CD4-positive, alpha-beta T cell (primary cell): ENCODE measurements at regions not wholly inside any gene's neighbourhood (a gene's known extent, or its start where the extent isn't known, plus 50 kb on each side); places are given as distances from the start of the nearest gene placed in this dataset.

Experiments used
- ATAC-seq: fragments of 200-7000 bp; cut with Tn5 transposase; one replicate; pipeline ENCODE4 v1.10.0; 2022; ENCODE audit warnings: mild to moderate bottlenecking; ENCODE audit not compliant: poor library complexity
- CTCF ChIA-PET: fragments of 350-600 bp; sonication (Branson Sonifier 250); formaldehyde crosslinking; loops from one replicate; lab custom pipeline; 2021; ENCODE audit warnings: antibody characterized with exemption, inconsistent platforms; lab: Charles Lee
- POLR2A ChIA-PET: fragments of 350-600 bp; sonication (Branson Sonifier 250); formaldehyde crosslinking; loops from one replicate; lab custom pipeline; 2021; ENCODE audit warnings: antibody characterized with exemption, inconsistent platforms; lab: Charles Lee
- DNase-seq, 14 experiments: peaks; one replicate each; pipeline ENCODE4 v3.0.0-alpha.2; 2013 to 2020; ENCODE audit warnings: mixed read lengths in 2 of 14
- H3K27ac ChIP-seq, 2 donors: one replicate each; pipeline versions ENCODE4 v1.5.1 to v1.7.0; 2013; ENCODE audit warnings: low read length in 2 of 2, low read depth in 1 of 2, mild to moderate bottlenecking in 1 of 2
- H3K27me3 ChIP-seq, 2 experiments: 1 replicate in 1 of 2; 2 replicates in 1 of 2; pipeline versions ENCODE4 v1.6.1 to v1.7.0; 2013; ENCODE audit warnings: low read length in 2 of 2, control low read depth in 1 of 2, mild to moderate bottlenecking in 1 of 2, moderate library complexity in 1 of 2; ENCODE audit not compliant: insufficient read depth in 2 of 2, control insufficient read depth in 1 of 2
- H3K36me3 ChIP-seq: one replicate; pipeline ENCODE4 v1.6.1; 2013; ENCODE audit warnings: low read length, control low read depth; ENCODE audit not compliant: insufficient read depth
- H3K4me1 ChIP-seq: one replicate; pipeline ENCODE4 v1.6.1; 2013; ENCODE audit warnings: low read length, control low read depth; ENCODE audit not compliant: insufficient read depth
- H3K4me3 ChIP-seq: one replicate; pipeline ENCODE4 v1.5.1; 2013; ENCODE audit warnings: mild to moderate bottlenecking, low read length, moderate library complexity
- H3K9me3 ChIP-seq, 2 experiments: 1 replicate in 1 of 2; 2 replicates in 1 of 2; pipeline versions ENCODE4 v1.6.1 to v1.7.0; 2013; ENCODE audit warnings: low read length in 2 of 2, mild to moderate bottlenecking in 2 of 2, control low read depth in 1 of 2, moderate library complexity in 1 of 2; ENCODE audit not compliant: control insufficient read depth in 1 of 2, insufficient read depth in 1 of 2
- H3K27ac Mint-ChIP-seq: one replicate; pipeline ENCODE4 v1.8.0; 2020; ENCODE audit warnings: mixed read lengths
- H3K27me3 Mint-ChIP-seq: one replicate; pipeline ENCODE4 v1.8.0; 2021; ENCODE audit warnings: mixed read lengths
- H3K36me3 Mint-ChIP-seq: one replicate; pipeline ENCODE4 v1.8.0; 2021; ENCODE audit warnings: low read depth, mixed read lengths
- H3K4me1 Mint-ChIP-seq: one replicate; pipeline ENCODE4 v1.8.0; 2021; ENCODE audit warnings: low read depth, mixed read lengths
- H3K4me3 Mint-ChIP-seq: one replicate; pipeline ENCODE4 v1.8.0; 2020; ENCODE audit warnings: mild to moderate bottlenecking, mixed read lengths
- H3K9me3 Mint-ChIP-seq: one replicate; pipeline ENCODE4 v1.8.0; 2020; ENCODE audit warnings: mixed read lengths
- CTCF ChIP-seq: fragments of 200-600 bp; IDR thresholded peaks from one replicate; pipeline ENCODE4 v1.8.0; 2022; ENCODE audit warnings: antibody characterized with exemption, mild to moderate bottlenecking
- intact Hi-C, 2 experiments: fragments of 100-400 bp; cut with DNase I in 1 of 2; cut with micrococcal nuclease in 1 of 2; formaldehyde crosslinking; loops; one replicate each; pipeline versions ENCODE4 v1.15.1 to v1.9.0; 2023 to 2025; cut with DNase I, micrococcal nuclease

GRCh38 chr5:115068239-115069086, 101.2 kb downstream of the TRIM36 start:
- intact Hi-C loops = no loop called here

GRCh38 chr5:115064380-115064779, 105.3 kb downstream of the TRIM36 start:
- Histone ChIP-seq H3K27ac (no peak overlapping the region), H3K4me1 (peaks cover 8% of the 10 kb centered on the region), H3K4me3 (no peak overlapping the region), H3K9me3 (no peaks in the 10 kb centered on the region), H3K36me3 (no peaks in the 10 kb centered on the region), H3K27me3 (peaks cover 0 to 1% of the 10 kb centered on the region in 2 experiments)
- Mint-ChIP-seq H3K4me3 (no peak overlapping the region), H3K4me1 (no peaks in the 10 kb centered on the region), H3K27me3 (peaks cover 8% of the 10 kb centered on the region), H3K27ac (no peak overlapping the region), H3K9me3 (no peaks in the 10 kb centered on the region), H3K36me3 (no peaks in the 10 kb centered on the region)
- DNase-seq (no peak), ATAC-seq (no peak)
- intact Hi-C loops = no loop called here
- POLR2A ChIA-PET = no interaction called here
- CTCF ChIA-PET = no interaction called here
- TF ChIP-seq CTCF = no peak

More at GRCh38 chr5:115068239-115069086, 101.2 kb downstream of the TRIM36 start:
- ATAC-seq (no peak), DNase-seq (peak in 3 of 14 experiments; percentile 41 to 59 (median 48))
- POLR2A ChIA-PET = no interaction called here
- Histone ChIP-seq H3K27me3 (peaks cover 0 to 3% of the 10 kb centered on the region in 2 experiments), H3K36me3 (no peaks in the 10 kb centered on the region), H3K4me3 (peak overlapping the region; percentile 22), H3K27ac (no peak overlapping the region), H3K4me1 (peaks cover 8% of the 10 kb centered on the region), H3K9me3 (no peaks in the 10 kb centered on the region)
- H3K27ac Mint-ChIP-seq = no peak overlapping the region
- no peak overlapping the region for H3K4me3 Mint-ChIP-seq
- H3K9me3 Mint-ChIP-seq = no peaks in the 10 kb centered on the region
- TF ChIP-seq CTCF = no peak
- H3K4me1 Mint-ChIP-seq = no peaks in the 10 kb centered on the region
- H3K27me3 Mint-ChIP-seq = peaks cover 24% of the 10 kb centered on the region
- H3K36me3 Mint-ChIP-seq = no peaks in the 10 kb centered on the region
- CTCF ChIA-PET = interaction anchor here (0.7 kb wide), 1 partner anchor 1162 kb away, joined by 3 read pairs; no protein-coding TSS in a partner anchor

- Histone ChIP-seq H3K4me3 (no peak overlapping the region), H3K9me3 (no peaks in the 10 kb centered on the region), H3K27me3 (peaks cover 0 to 4% of the 10 kb centered on the region in 2 experiments), H3K36me3 (no peaks in the 10 kb centered on the region), H3K4me1 (no peaks in the 10 kb centered on the region), H3K27ac (no peak overlapping the region)
- no peak for ATAC-seq
- intact Hi-C loops = no loop called here
- Mint-ChIP-seq H3K4me1 (no peaks in the 10 kb centered on the region), H3K36me3 (no peaks in the 10 kb centered on the region), H3K4me3 (no peak overlapping the region), H3K9me3 (no peaks in the 10 kb centered on the region), H3K27ac (no peak overlapping the region), H3K27me3 (peaks cover 5% of the 10 kb centered on the region)
- POLR2A ChIA-PET = no interaction called here
- CTCF ChIA-PET = no interaction called here
- no peak for TF ChIP-seq CTCF
- no peak for DNase-seq
These were observed 115.2 kb downstream of the TRIM36 start for GRCh38 chr5:115054387-115054951.
